Hepatic stellate cell (primary cell): ENCODE measurements at regions not wholly inside any gene's neighbourhood (a gene's known extent, or its start where the extent isn't known, plus 50 kb on each side); places are given as distances from the start of the nearest gene placed in this dataset.
"Not testable (repeated sequence)": the region's sequence is repeated elsewhere in the genome, so short reads cannot be mapped to it uniquely, and the experiment has no call there.

Source experiments
- DNase-seq: peaks from one replicate; pipeline ENCODE4 v3.0.0; 2011; ENCODE audit warnings: low spot score

DNA sequence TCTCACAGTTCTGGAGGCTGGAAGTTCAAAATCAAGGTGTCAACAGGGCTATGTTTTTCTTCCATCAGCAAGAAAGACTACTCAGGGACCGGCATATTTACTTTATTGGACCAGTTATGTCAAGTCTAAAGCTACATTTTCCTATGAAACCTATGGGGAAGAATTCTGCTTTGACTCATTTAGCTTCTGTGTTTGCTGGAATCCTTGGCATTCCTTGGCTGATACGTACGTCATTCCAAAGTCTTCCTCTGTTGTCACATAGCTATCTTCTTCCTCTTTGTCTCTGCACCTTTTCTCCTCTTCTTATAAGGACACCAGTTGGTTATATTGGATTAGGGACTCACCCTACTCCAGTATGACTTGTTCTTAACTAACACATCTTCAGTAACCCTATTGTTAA lies 137.4 kb upstream of the FBXO11 start:
- no peak for DNase-seq

DNA sequence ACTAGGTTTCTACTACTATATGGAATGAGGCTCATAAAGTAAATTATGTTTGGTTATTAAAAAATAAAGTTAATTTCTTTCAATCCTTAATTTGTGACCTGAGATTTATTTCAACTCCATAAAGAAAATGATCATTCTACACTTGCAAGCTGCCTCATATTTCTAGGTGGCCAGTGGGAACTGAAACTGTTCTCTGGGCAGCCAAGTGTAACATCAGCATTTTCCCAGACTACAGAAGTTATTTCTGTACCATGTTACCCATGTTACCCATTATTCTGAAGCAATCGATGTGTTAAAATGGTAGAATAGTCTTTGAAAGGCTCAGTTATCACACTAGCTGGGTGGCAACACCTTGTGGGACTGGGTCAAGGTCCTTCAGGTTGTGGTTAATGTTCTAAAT lies 139.3 kb upstream of the FBXO11 start:
- DNase-seq: no peak

DNA sequence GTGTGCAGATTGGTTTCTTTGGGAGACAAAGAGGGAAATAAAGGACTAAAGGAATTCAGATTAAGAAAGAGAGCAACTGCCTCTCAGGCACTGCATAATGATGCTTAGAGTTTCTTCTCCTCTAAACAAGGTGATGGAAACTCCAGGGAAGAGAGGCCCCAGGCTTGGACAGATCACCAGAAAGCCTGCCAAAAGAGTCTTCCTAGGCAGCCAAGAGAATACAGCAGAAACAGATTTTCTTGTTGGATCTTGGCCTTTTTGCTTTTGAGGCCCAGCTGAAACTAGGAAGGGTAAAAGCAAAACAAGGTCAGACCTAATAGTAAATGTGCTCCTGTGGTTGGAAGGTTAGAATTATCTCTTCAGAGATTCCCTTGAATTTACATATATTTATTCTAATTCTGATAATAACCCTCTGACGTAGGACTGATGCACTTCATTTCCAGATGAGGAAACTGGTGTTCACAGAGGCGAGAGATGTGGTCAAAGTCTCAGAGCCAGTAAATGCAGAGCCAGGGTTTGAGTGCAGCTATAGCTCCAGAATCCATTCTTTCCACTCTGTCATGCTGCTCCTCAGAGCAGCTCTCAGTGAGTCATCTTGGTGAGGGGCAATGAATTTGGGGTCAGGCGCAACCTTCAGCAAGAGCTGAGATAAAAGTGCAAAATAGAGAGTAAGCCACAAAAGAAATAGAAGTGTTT lies 142.3 kb upstream of the FBXO11 start:
- no peak for DNase-seq

DNA sequence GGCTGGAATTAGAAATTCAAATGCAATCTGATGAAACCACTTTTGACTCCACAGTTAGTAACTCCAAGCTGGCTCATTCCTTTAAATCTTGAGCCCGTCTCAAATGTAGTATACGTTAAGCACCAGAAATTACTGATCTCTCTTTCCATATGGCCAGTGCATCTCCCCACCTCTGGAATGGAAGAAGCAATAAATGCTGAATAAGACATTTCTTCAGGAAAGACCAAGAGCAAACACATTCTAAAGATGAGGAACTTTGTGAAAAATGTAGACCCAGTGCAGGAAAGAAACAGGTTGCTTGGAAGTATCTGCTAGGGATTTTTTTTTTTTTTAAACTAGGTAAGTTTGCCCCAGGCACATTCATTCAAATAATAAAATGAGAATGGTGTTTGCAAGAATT lies 143.1 kb upstream of the FBXO11 start:
- no peak for DNase-seq

DNA sequence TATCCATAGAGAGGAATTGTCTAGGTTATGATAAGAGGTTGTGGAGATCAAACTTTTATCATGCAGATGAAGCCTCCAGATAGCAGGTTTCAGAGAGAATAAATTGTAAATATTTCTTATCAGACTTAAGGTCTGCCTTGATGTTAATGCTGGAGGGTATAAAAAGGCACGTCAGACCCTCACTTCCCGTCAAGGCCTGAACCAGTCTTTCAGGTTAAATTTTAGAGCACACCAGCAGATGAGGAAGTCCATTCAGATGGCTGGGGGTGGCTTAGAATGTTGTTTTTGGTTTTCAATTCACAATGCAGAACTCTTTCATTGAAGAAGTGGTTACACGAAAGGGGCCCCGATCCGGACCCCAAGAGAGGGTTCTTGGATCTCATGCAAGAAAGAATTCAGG lies 144.4 kb upstream of the FBXO11 start:
- DNase-seq: no peak

DNA sequence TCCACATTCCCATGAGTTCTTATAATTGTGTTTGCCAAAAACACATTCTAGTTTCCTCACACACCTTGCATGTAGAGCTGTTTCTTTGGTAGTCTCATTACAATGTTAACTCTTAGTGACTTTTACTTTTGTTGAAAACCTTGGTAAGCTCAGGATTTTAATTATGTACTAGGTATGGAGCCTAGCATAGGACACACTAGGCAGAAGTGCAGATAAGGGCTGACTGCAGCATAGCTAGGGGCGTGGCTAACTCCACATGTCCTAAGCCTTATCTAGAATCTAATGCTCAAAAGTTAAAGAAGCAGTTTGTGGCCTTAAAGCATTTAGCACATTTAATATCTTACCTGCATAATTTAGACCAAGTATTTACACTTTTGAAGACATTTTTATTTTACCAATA lies 153.7 kb upstream of the FBXO11 start:
- no peak for DNase-seq

DNA sequence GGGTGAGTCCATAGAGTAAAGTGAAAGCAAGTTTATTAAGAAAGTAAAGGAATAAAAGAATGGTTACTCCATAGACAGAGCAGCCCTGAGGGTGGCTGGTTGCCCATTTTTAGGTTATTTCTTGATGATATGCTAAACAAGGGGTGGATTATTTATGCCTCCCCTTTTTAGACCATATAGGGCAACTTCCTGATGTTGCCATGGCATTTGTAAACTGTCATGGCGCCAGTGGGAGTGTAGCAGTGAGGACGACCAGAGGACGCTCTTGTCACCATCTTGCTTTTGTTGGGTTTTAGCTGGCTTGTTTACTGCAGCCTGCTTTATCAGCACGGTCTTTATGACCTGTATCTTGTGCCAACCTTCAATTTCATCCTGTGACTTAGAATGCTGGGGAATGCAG lies 155.4 kb upstream of the FBXO11 start:
- DNase-seq: not testable (repeated sequence)

DNA sequence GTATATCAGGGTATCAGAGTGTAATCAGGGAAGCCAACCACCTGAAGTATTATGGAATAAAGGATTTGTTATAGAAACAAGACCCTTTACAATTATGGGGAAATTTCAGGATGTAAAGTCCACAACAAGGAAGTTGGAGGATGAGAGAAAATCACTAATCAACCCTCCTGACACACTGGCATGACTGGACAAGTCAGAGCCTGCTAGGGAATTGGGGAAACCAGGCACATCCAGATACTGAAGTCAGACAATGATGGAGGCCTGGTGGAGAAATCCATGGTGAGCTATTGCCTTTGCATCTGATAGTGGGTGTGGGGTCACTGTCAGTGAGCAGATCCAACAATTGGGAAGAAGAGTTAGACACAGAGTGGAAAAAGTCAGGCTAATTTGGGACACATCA lies 158.8 kb upstream of the FBXO11 start:
- no peak for DNase-seq

DNA sequence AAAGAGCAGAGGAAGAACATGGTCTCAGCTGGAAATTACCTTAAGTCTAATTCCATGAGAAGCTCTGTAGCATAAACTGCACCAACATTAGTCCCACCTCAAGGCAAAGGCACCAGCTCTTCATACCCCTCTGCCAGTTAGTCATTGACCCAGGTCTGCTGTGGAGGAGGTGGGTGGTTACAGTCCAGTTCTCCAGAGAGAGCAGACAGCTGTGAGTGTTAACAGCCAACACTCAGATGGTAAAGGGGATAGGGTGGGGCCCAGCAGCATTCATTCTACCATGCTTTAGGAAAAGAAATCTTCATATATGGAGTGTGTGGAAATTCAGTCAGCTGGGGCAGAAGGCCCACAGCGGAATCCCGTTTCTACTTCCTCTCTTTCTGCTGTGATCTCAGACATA lies 159.7 kb upstream of the FBXO11 start:
- DNase-seq: no peak

DNA sequence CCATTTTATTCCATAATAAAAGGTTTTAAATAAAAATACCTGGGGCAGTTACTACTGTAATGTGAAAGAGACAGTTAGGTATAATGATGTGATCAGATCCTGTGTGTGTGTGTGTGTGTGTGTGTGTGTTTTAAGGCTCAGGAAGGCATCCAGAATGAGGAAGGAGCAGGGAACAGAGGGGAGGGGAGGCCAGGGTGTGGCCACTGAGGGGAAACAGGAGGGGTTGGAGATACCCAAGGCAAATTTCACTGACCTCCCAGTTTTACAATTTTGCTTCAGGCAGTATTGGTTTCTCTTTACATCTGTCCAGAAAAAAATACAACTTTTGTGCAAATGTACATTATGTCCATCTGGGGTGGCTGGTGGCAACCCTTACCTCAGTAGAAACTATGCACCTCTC lies 163.5 kb upstream of the FBXO11 start:
- DNase-seq: no peak

DNA sequence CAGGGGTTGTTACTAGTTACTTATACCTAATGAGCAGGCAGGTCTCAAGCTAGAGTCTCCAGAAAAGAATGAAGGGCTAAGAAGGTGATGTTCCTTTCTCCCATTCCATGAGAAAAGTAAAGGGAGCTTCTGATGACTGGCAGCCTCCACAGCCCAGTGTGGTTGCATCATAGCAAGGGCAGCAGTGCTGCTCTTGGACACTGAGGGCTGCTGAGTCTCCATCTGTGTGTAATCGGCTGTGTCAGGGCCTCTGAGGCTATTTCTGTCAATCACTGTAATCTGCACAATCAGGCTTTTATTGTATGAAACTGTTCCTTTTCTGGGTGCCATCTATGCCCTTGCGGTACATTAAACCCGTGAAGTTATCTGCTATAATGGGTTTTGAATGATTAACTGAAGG lies 164.1 kb upstream of the FBXO11 start:
- no peak for DNase-seq

DNA sequence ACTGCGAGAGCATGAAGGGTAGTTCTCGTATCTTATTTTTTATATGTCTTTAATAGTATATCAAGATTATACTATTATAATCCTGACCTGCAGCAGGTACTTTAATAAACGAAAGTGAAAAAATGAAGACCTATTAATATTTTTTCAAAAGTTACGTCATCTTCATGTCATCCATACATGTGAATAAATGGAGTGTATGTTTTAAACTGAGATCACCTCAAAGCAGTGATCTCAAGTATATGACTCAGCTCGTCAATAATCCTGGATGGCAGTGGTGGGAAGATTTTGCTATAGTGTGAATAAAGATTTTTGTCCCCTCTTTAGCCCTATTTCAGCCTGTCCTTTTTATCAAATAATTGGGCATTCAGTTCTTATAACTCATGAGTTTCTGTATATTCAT lies 166.3 kb upstream of the FBXO11 start:
- no peak for DNase-seq

DNA sequence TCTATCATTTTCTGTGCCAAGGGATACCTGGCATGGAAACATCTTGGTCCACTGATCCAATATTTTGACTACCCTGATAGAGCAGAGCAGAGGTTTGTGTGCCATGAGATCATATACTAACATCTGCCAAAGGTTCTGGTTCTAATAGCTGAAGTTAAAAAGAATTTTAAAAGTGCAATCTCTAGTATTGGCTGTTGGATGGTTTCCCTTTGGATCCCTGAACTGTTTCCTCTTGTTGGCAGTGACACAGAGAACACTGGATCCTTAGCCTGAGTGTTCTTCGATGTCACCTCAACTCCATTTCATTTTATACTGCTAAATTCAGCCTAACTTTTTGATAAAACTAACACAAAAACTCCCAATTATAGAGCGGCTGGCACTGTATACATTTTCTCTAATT lies 169.3 kb upstream of the FBXO11 start:
- DNase-seq: no peak

DNA sequence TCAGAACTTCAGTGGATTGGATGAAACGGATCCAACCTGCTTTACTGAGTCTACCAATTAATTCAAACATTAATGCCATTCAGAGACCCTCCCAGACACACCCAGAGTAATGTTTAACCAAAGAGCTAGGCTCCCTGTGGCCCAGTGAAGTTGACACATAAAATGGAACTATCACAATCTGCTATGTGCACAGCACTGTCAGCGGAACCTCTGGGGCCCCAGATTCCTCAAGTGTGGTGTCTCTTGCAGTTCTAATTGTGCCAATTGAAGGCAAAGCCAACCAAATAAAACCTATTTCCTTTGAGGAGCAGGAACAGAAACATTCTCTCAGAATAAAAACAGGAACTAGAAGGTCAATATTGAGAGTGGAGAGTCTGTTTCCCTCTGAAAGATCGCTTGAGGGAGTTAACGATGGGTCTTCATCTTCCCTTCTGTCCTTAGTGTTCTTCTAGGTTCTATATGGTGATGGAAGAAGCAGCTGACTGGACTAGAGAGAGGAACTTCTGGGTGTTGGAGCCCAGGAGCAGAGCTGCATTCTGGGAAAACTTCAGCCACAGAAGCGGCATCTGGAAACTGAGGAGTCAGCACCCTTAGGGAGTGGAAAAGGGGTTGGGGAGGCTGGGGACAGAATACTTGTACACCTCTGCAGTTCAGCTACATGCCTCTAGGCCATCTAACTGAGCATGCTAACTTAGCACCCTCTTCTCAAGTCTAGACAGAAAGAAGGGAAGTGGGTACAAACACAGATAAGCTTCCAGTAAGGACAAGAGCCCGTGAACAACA lies 174.4 kb upstream of the FBXO11 start:
- DNase-seq: no peak

DNA sequence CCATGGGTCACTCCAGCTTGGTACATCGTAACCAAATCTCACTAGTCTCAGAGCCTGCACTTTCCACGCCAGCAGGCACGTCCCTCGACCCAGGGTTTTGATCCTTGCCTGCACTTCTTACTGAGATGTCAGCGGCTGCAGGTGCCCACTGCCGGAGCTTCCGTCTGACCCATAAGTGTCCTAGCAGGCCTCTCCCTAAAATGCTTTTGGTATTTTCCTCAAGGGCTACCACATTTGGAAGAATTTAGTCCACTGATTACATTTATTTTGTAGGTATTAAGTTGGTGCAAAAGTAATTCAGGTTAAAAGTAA lies 175.0 kb upstream of the FBXO11 start:
- no peak for DNase-seq

DNA sequence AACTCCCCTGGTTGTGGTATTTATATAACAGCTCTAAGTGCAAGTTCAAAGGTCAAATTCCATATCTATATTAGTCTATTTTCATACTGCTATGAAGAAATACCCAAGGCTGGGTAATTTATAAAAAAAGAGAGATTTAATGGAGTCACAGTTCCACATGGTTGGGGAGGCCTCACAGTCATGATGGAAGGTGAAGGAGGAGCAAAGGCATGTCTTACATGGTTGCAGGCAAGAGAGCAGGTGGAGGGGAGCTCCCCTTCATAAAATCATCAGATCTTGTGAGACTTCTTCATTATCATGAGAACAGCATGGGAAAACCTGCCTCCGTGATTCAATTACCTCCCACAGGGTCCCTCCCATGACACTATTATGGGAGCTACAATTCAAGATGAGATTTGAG lies 179.6 kb upstream of the FBXO11 start:
- no peak for DNase-seq

DNA sequence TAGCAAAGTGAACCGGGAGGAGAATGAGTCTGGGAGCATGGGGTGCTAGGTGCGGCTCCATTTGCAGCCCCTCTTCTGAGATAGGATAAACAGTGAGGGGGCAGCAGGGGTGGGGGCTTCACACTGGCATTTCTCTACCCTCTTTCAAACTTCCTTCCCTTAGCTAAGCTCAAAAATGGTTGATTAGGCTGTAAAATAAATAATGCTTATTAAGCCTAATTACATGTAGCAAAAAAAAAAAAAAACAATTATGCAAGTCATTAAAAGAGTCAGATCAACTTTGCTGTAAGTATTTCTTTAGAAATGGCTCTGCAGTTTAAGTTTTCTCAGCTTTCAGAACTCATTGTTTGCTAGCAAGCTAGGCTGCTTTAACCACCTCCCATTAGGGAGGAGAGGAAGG lies 182.7 kb upstream of the FBXO11 start:
- no peak for DNase-seq

DNA sequence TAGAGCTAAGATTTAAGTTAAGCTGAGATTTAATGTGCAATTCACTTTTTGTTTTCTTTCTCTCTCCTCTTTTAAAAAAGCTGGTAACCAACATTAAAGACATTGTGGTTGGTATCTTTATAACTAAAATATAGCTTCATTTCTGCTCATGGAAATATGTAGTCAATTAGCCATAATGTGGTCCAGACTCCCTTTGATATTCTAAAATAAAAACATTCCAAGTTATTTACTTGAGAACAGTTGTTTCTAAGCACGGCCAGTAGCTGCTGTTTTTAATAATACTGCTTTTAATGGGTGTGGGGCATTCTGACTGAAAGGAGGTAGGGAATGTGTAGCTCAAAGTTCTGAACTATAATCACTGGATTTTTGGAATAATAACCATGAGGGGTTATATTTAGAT lies 183.3 kb upstream of the FBXO11 start:
- DNase-seq: no peak

DNA sequence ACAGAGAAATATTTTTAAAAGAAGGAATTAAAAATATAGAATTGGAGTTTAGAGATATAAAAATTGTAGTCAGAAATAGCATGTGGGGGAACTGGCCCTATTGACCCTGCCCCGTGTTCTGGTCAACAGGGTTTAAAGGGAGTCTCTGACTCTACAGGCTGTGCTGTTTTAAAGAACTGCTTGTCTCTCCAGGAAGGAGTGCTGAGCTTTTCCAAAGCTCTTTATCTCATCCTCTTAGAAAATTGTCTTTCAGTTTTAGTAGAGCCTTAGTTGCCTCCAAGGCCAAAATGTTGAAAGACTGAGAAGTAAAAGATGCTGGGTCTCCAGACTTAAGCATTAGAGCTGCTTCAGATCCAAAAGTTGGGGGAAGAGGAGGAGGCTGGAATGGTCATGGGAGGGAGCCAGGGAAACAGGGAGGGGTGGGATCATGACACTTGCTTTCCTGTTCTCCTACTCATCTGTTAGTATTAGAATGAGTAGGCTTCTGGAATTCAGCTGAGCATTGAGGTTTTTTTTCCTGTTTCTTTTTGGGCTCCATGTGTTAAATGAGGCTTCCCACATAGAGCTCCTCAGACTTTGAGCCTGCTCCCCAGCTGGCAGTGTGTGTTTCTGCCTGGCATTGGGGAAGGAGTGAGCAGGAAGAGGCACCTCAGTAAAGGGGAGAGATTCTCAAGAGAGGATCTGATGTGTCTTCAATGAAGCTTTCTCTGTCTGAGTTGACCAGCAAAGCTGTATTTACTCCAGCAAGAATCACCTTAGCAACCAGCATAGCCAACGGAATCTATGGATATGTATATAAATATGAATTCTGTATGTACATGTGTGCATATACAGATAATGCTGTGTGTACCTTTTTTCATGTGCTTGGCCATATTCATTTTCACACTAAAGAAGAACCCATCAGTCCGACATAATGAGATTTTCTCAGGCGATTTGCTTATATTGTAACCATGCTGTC lies 186.8 kb upstream of the FBXO11 start:
- no peak for DNase-seq

DNA sequence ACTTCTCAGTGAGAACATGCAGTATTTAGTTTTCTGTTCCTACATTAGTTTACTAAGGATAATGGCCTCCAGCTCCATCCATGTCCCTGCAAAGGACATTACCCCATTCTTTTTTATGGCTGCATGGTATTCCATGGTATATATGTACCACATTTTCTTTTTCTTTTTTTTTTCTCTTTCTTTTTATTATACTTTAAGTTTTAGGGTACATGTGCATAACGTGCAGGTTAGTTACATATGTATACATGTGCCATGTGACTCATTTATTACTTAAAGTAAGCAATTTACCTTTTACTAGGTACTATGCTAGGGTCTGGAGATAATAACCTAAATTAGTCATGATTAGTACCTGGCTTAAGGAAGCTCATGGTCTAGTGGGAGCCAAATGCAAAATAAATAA lies 190.5 kb upstream of the FBXO11 start:
- DNase-seq: not testable (repeated sequence)

DNA sequence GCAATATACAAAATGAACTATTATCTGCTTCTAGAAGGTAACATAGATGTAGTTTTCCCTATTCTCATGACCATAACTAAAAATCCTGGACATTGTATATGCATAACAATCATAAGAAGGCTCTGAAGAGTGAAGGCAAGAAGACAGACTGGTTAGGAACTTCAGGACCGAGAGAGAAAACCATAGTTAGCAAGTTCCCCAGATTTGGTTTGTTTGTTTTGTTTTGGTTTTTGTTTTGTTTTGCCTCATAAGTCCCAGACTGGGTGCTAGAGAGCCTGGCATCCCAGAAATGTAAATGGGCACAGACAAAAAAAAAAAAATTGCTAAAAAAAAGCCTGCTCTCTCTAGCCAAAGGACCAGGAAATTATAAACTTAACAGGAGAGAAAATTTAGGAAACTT lies 192.2 kb upstream of the FBXO11 start:
- DNase-seq: no peak

DNA sequence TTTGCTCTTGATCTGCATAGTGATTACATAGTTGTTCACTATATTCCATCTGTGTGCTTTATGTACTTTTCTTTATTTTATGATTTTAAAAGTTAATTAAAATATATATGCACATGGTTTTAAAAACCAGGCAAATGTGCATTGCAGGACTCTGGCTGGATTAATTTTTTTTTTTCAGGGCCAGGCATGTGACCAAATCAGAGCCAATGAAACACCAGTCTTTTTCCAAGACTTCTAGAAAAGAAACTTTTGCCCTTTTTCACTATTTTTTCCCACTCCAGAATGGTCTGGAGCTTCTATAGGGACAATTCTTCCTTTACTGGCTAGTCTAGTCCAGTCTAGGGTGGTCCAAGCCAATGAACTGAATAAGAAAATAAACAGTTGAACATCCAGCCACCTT lies 198.1 kb upstream of the FBXO11 start:
- no peak for DNase-seq

DNA sequence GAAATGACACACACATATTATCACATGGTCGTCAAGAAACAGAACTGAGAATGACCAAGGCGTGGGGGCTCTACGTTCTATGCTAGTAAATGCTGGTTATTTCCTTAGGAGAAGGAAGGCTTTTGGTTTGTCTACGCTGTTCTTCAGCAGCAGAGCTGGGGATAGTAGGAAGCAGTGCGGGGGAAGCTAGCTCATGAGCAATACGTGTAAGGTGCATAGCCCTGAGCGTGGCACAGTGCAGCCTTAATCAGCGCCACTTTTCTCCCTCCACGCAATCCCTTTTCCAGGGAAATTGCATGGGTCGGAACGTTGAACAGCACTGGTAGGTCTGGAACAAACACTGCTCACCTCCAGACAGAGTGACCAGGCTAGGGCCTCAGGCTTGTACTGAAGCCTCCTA lies 199.6 kb upstream of the FBXO11 start:
- DNase-seq: no peak
